NCI-H187 treated with DMSO at 0.1 percent for 48 hours (cell line): ENCODE measurements at regions not wholly inside any gene's neighbourhood (a gene's known extent, or its start where the extent isn't known, plus 50 kb on each side); places are given as distances from the start of the nearest gene placed in this dataset.
"Not testable (repeated sequence)": the region's sequence is repeated elsewhere in the genome, so short reads cannot be mapped to it uniquely, and the experiment has no call there.

Source experiments
- DNase-seq: peaks from one replicate; lab custom pipeline; 2025; lab: John Stamatoyannopoulos, UW

GRCh38 chr17:30586818-30587595, 109.8 kb downstream of the GOSR1 start:
- DNase-seq: no peak

GRCh38 chr17:30584810-30585209, 107.6 kb downstream of the GOSR1 start:
- no peak for DNase-seq

- DNase-seq: no peak
These were observed 103.7 kb downstream of the GOSR1 start for GRCh38 chr17:30580916-30581315.

GRCh38 chr17:30579610-30580315, 102.6 kb downstream of the GOSR1 start:
- no peak for DNase-seq

DNA sequence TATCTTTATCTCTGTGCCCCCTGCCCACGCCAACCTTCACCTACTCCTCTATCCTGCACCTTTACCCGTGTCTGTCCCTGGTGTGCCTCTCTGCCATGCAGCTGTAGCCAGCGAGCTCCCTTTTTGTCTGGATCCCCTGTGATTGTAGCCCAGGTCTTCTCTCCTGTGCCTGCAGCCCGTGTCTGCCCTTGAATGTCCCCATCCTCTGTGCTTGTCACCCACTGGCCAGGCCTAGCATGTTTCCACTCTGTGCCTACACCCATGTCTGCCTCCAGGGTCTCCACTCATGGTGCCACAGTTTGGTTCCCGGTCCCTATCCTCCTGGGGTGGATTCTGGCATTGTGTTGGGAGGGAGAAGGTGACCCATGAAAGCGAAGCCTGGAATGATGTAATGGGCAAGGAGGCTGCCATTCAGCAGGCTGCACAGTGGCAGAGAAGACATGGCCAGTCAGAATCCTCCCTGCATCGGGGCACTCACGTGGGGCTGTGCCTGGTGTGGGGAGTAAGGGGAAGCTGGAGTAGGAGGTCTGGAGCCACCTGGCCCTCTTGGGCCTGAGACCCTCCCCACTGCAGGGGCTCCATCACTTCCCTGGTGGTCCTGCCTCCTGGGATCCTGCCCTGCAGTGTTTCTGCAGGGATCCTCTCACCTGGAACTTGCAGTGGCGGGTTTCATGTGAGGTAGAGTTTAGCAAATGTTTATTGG, 101.0 kb downstream of the GOSR1 start:
- DNase-seq: not testable (repeated sequence)
